HEK293 (cell line): ENCODE measurements at regions not wholly inside any gene's neighbourhood (a gene's known extent, or its start where the extent isn't known, plus 50 kb on each side); places are given as distances from the start of the nearest gene placed in this dataset.
A peak's percentile ranks its signal among the peaks of the same experiment; 100 is the strongest.

ENCODE experiments used
- CTCF ChIA-PET: fragments of 350-600 bp; formaldehyde crosslinking; extraction: SDS; loops from one replicate; lab custom pipeline; 2021; ENCODE audit warnings: antibody characterized with exemption; lab: Yijun Ruan, JAX
- POLR2A ChIA-PET: fragments of 300-600 bp; formaldehyde crosslinking; extraction: SDS; loops from one replicate; lab custom pipeline; 2020; ENCODE audit warnings: antibody characterized with exemption, inconsistent platforms; lab: Yijun Ruan, JAX
- H3K27ac ChIP-seq: fragments of 200-500 bp; sonication (Bioruptor generic); 2 replicates; pipeline ENCODE4 v1.5.1; 2014; ENCODE audit warnings: low read depth, low read length, control low read depth, inconsistent platforms; ENCODE audit errors: extremely low read depth
- H3K36me3 ChIP-seq, 2 experiments: fragments of 200-500 bp in 1 of 2; sonication (Bioruptor generic) in 1 of 2; 1 replicate in 1 of 2; 2 replicates in 1 of 2; pipeline ENCODE4 v1.5.1; 2014 to 2017; ENCODE audit warnings: inconsistent platforms in 2 of 2, low read length in 2 of 2; ENCODE audit not compliant: control insufficient read depth in 2 of 2, insufficient read depth in 1 of 2
- H3K4me1 ChIP-seq: fragments of 200-500 bp; sonication (Bioruptor generic); 2 replicates; pipeline ENCODE4 v1.5.1; 2014; ENCODE audit warnings: mild to moderate bottlenecking, low read length, inconsistent platforms; ENCODE audit not compliant: control insufficient read depth, insufficient read depth
- H3K4me3 ChIP-seq: 2 replicates; pipeline ENCODE4 v1.5.1; 2011; ENCODE audit warnings: low read depth, mild to moderate bottlenecking, control low read depth, low read length, moderate library complexity
- H3K9me3 ChIP-seq: fragments of 200-500 bp; sonication (Bioruptor generic); 2 replicates; pipeline ENCODE4 v1.5.1; 2014; ENCODE audit warnings: low read depth, low read length, inconsistent platforms; ENCODE audit not compliant: control insufficient read depth, insufficient read depth
- HOXD13 ChIP-seq: sonication (generic); formaldehyde crosslinking; IDR thresholded peaks from 2 replicates; pipeline ENCODE4 v1.8.0; 2022; ENCODE audit warnings: missing genetic modification reagents, borderline replicate concordance
- MZF1 ChIP-seq: fragments of 450-650 bp; formaldehyde crosslinking; IDR thresholded peaks from 2 replicates; pipeline ENCODE4 v1.5.1; 2017; ENCODE audit warnings: missing biosample characterization, missing genetic modification characterization, borderline replicate concordance
- YY1 ChIP-seq: fragments of 450-650 bp; formaldehyde crosslinking; IDR thresholded peaks from 2 replicates; pipeline ENCODE4 v1.5.1; 2018; ENCODE audit warnings: missing biosample characterization, missing genetic modification characterization
- YY2 ChIP-seq: fragments of 450-650 bp; formaldehyde crosslinking; IDR thresholded peaks from 2 replicates; pipeline ENCODE4 v1.5.1; 2016; ENCODE audit warnings: missing biosample characterization, missing genetic modification characterization
- ZBTB21 ChIP-seq: fragments of 450-650 bp; formaldehyde crosslinking; IDR thresholded peaks from 2 replicates; pipeline ENCODE4 v1.5.1; 2017; ENCODE audit warnings: missing biosample characterization, missing genetic modification characterization
- ZNF157 ChIP-seq: fragments of 450-650 bp; formaldehyde crosslinking; IDR thresholded peaks from 2 replicates; pipeline ENCODE4 v1.5.1; 2016; ENCODE audit warnings: missing biosample characterization, missing genetic modification characterization
- ZNF24 ChIP-seq: fragments of 450-650 bp; formaldehyde crosslinking; IDR thresholded peaks from 2 replicates; pipeline ENCODE4 v1.5.1; 2016; ENCODE audit warnings: missing biosample characterization, missing genetic modification characterization
- ZNF248 ChIP-seq: fragments of 450-650 bp; formaldehyde crosslinking; IDR thresholded peaks from 2 replicates; pipeline ENCODE4 v1.5.1; 2017; ENCODE audit warnings: missing biosample characterization, missing genetic modification characterization
- ZNF311 ChIP-seq: fragments of 450-650 bp; formaldehyde crosslinking; IDR thresholded peaks from 2 replicates; pipeline ENCODE4 v1.5.1; 2017; ENCODE audit warnings: missing biosample characterization, missing genetic modification characterization, borderline replicate concordance
- ZNF558 ChIP-seq: fragments of 450-650 bp; formaldehyde crosslinking; IDR thresholded peaks from 2 replicates; pipeline ENCODE4 v1.5.1; 2016; ENCODE audit warnings: missing biosample characterization, missing genetic modification characterization
- ZNF560 ChIP-seq: fragments of 450-650 bp; formaldehyde crosslinking; IDR thresholded peaks from 2 replicates; pipeline ENCODE4 v1.5.1; 2017; ENCODE audit warnings: missing biosample characterization, missing genetic modification characterization, borderline replicate concordance
- ZNF561 ChIP-seq: fragments of 450-650 bp; IDR thresholded peaks from 2 replicates; pipeline ENCODE4 v1.5.1; 2018; ENCODE audit warnings: missing biosample characterization, missing genetic modification characterization, borderline replicate concordance
- ZNF76 ChIP-seq: fragments of 450-650 bp; formaldehyde crosslinking; IDR thresholded peaks from 2 replicates; pipeline ENCODE4; 2016; ENCODE audit warnings: low read depth, missing biosample characterization, missing genetic modification characterization, borderline replicate concordance
- ZNF785 ChIP-seq: fragments of 450-650 bp; formaldehyde crosslinking; IDR thresholded peaks from 2 replicates; pipeline ENCODE4 v1.5.1; 2016; ENCODE audit warnings: missing biosample characterization, missing genetic modification characterization
- ZSCAN23 ChIP-seq: fragments of 450-650 bp; formaldehyde crosslinking; IDR thresholded peaks from 2 replicates; pipeline ENCODE4 v1.5.1; 2016; ENCODE audit warnings: missing biosample characterization, missing genetic modification characterization
- TF ChIP-seq, protein P1 (sequence below): fragments of 450-650 bp; formaldehyde crosslinking; IDR thresholded peaks from 2 replicates; pipeline ENCODE4 v1.5.1; 2016; ENCODE audit warnings: missing biosample characterization, missing genetic modification characterization
- TF ChIP-seq, protein P2 (sequence below): fragments of 450-650 bp; formaldehyde crosslinking; IDR thresholded peaks from 2 replicates; pipeline ENCODE4 v1.5.1; 2016; ENCODE audit warnings: missing biosample characterization, missing genetic modification characterization, borderline replicate concordance
- TF ChIP-seq, protein P3 (sequence below): fragments of 450-650 bp; formaldehyde crosslinking; IDR thresholded peaks from 2 replicates; pipeline ENCODE4 v1.5.1; 2016; ENCODE audit warnings: missing biosample characterization, missing genetic modification characterization, low read depth
- TF ChIP-seq, protein P4 (sequence below): fragments of 450-650 bp; IDR thresholded peaks from 2 replicates; pipeline ENCODE4 v1.5.1; 2018; ENCODE audit warnings: missing biosample characterization, mild to moderate bottlenecking, missing genetic modification characterization
- TF ChIP-seq, protein P5 (sequence below): fragments of 450-650 bp; formaldehyde crosslinking; IDR thresholded peaks from 2 replicates; pipeline ENCODE4 v1.5.1; 2016; ENCODE audit warnings: missing biosample characterization, missing genetic modification characterization

DNA sequence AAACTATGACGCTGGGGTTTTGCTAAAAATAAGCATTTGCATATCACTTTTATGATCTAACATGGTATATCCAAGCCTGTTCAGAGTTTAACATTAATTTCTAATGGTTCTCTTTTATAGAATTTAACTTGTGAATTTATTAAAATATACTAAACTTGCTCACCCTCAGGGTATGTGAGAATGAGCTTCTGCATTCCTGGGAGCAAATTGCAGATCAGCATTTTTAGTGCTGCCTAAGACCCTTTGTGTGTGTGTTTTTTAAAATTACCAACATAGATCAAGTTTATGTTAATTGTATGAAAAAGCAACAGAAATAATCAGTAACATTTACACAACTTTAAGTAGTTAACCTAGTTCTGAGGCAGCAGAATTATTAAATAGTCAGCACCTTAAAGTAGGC lies 218.0 kb upstream of the AGA start:
- H3K9me3 ChIP-seq: no peaks in the 10 kb centered on the region
- ChIA-PET CTCF (no interaction called here), POLR2A (no interaction called here)
- TF ChIP-seq ZNF157 (no peak), ZNF24 (tag by site-specific recombination) (no peak), ZNF560 (tag by site-specific recombination) (no peak), ZNF76 (tag by site-specific recombination) (no peak), ZNF561 (no peak), MZF1 (tag by site-specific recombination) (no peak), ZNF311 (tag by site-specific recombination) (no peak), ZNF248 (tag by site-specific recombination) (no peak), HOXD13 (CRISPR knock-in tag) (no peak), YY1 (no peak), ZNF785 (tag by site-specific recombination) (no peak), ZBTB21 (tag by site-specific recombination) (no peak), YY2 (tag by site-specific recombination) (no peak), ZNF558 (no peak)
- TF ChIP-seq, protein P1, sequence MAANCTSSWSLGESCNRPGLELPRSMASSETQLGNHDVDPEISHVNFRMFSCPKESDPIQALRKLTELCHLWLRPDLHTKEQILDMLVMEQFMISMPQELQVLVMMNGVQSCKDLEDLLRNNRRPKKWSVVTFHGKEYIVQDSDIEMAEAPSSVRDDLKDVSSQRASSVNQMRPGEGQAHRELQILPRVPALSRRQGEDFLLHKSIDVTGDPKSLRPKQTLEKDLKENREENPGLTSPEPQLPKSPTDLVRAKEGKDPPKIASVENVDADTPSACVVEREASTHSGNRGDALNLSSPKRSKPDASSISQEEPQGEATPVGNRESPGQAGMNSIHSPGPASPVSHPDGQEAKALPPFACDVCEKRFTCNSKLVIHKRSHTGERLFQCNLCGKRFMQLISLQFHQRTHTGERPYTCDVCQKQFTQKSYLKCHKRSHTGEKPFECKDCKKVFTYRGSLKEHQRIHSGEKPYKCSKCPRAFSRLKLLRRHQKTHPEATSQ (tag by site-specific recombination): no peak
- TF ChIP-seq, protein P2, sequence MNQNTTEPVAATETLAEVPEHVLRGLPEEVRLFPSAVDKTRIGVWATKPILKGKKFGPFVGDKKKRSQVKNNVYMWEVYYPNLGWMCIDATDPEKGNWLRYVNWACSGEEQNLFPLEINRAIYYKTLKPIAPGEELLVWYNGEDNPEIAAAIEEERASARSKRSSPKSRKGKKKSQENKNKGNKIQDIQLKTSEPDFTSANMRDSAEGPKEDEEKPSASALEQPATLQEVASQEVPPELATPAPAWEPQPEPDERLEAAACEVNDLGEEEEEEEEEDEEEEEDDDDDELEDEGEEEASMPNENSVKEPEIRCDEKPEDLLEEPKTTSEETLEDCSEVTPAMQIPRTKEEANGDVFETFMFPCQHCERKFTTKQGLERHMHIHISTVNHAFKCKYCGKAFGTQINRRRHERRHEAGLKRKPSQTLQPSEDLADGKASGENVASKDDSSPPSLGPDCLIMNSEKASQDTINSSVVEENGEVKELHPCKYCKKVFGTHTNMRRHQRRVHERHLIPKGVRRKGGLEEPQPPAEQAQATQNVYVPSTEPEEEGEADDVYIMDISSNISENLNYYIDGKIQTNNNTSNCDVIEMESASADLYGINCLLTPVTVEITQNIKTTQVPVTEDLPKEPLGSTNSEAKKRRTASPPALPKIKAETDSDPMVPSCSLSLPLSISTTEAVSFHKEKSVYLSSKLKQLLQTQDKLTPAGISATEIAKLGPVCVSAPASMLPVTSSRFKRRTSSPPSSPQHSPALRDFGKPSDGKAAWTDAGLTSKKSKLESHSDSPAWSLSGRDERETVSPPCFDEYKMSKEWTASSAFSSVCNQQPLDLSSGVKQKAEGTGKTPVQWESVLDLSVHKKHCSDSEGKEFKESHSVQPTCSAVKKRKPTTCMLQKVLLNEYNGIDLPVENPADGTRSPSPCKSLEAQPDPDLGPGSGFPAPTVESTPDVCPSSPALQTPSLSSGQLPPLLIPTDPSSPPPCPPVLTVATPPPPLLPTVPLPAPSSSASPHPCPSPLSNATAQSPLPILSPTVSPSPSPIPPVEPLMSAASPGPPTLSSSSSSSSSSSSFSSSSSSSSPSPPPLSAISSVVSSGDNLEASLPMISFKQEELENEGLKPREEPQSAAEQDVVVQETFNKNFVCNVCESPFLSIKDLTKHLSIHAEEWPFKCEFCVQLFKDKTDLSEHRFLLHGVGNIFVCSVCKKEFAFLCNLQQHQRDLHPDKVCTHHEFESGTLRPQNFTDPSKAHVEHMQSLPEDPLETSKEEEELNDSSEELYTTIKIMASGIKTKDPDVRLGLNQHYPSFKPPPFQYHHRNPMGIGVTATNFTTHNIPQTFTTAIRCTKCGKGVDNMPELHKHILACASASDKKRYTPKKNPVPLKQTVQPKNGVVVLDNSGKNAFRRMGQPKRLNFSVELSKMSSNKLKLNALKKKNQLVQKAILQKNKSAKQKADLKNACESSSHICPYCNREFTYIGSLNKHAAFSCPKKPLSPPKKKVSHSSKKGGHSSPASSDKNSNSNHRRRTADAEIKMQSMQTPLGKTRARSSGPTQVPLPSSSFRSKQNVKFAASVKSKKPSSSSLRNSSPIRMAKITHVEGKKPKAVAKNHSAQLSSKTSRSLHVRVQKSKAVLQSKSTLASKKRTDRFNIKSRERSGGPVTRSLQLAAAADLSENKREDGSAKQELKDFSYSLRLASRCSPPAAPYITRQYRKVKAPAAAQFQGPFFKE: no peak
- TF ChIP-seq, protein P3, sequence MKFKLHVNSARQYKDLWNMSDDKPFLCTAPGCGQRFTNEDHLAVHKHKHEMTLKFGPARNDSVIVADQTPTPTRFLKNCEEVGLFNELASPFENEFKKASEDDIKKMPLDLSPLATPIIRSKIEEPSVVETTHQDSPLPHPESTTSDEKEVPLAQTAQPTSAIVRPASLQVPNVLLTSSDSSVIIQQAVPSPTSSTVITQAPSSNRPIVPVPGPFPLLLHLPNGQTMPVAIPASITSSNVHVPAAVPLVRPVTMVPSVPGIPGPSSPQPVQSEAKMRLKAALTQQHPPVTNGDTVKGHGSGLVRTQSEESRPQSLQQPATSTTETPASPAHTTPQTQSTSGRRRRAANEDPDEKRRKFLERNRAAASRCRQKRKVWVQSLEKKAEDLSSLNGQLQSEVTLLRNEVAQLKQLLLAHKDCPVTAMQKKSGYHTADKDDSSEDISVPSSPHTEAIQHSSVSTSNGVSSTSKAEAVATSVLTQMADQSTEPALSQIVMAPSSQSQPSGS (tag by site-specific recombination): no peak
- no peaks in the 10 kb centered on the region for H3K36me3 ChIP-seq
- H3K27ac ChIP-seq: no peak overlapping the region
- H3K4me1 ChIP-seq: no peaks in the 10 kb centered on the region
- H3K4me3 ChIP-seq: no peak overlapping the region

DNA sequence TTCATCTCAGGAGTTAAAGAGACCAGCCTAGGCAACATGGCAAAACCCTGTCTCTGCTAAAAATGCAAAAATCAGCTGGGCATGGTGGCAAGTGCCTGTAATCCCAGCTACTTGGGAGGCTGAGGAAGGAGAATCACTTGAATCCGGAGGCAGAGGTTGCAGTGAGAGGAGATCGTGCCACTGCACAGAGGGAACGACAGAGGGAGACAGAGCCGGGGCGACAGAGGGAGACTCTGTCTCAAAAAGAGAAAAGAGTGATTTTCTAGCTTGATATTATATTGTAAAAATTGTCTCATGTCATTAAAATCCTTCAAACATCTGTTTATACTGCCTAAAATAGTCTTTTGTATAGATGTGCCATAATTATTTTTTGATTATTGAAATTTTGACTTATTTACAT lies 225.4 kb upstream of the AGA start:
- no peaks in the 10 kb centered on the region for H3K36me3 ChIP-seq
- ChIA-PET POLR2A (no interaction called here), CTCF (interaction anchor here (0.6 kb wide), 1 partner anchor 216 kb away, joined by 3 read pairs; no protein-coding TSS in a partner anchor)
- no peak for TF ChIP-seq ZNF248 (tag by site-specific recombination)
- TF ChIP-seq, protein P4, sequence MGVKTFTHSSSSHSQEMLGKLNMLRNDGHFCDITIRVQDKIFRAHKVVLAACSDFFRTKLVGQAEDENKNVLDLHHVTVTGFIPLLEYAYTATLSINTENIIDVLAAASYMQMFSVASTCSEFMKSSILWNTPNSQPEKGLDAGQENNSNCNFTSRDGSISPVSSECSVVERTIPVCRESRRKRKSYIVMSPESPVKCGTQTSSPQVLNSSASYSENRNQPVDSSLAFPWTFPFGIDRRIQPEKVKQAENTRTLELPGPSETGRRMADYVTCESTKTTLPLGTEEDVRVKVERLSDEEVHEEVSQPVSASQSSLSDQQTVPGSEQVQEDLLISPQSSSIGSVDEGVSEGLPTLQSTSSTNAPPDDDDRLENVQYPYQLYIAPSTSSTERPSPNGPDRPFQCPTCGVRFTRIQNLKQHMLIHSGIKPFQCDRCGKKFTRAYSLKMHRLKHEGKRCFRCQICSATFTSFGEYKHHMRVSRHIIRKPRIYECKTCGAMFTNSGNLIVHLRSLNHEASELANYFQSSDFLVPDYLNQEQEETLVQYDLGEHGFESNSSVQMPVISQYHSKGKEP (tag by site-specific recombination): no peak
- no peak for TF ChIP-seq ZSCAN23 (tag by site-specific recombination)
- TF ChIP-seq, protein P5, sequence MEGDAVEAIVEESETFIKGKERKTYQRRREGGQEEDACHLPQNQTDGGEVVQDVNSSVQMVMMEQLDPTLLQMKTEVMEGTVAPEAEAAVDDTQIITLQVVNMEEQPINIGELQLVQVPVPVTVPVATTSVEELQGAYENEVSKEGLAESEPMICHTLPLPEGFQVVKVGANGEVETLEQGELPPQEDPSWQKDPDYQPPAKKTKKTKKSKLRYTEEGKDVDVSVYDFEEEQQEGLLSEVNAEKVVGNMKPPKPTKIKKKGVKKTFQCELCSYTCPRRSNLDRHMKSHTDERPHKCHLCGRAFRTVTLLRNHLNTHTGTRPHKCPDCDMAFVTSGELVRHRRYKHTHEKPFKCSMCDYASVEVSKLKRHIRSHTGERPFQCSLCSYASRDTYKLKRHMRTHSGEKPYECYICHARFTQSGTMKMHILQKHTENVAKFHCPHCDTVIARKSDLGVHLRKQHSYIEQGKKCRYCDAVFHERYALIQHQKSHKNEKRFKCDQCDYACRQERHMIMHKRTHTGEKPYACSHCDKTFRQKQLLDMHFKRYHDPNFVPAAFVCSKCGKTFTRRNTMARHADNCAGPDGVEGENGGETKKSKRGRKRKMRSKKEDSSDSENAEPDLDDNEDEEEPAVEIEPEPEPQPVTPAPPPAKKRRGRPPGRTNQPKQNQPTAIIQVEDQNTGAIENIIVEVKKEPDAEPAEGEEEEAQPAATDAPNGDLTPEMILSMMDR: 0 out of 2 replicates have a peak, but pooled peaks have one; percentile 16
- H3K27ac ChIP-seq: no peak overlapping the region
- no peaks in the 10 kb centered on the region for H3K4me1 ChIP-seq
- H3K4me3 ChIP-seq: no peak overlapping the region
- H3K9me3 ChIP-seq: no peaks in the 10 kb centered on the region
